Liver (tissue), 8 donors: ENCODE measurements at regions not wholly inside any gene's neighbourhood (a gene's known extent, or its start where the extent isn't known, plus 50 kb on each side); places are given as distances from the start of the nearest gene placed in this dataset.

ENCODE experiments used
- DNase-seq: peaks from one replicate; pipeline ENCODE4 v3.0.0-alpha.2; 2017; ENCODE audit warnings: low spot score
- H3K27ac ChIP-seq, 2 donors: one replicate each; pipeline ENCODE4 v1.7.0; 2013; ENCODE audit warnings: inconsistent platforms in 2 of 2, low read length in 2 of 2, control low read depth in 1 of 2, low read depth in 1 of 2, mild to moderate bottlenecking in 1 of 2
- H3K27me3 ChIP-seq, 4 donors: one replicate each; pipeline versions ENCODE4 v1.6.1 to v1.7.0; 2013; ENCODE audit warnings: low read length in 3 of 4, inconsistent platforms in 1 of 4, mild to moderate bottlenecking in 1 of 4, moderate library complexity in 1 of 4; ENCODE audit not compliant: control insufficient read depth in 4 of 4, insufficient read depth in 4 of 4
- H3K36me3 ChIP-seq, 4 donors: one replicate each; pipeline versions ENCODE4 v1.6.1 to v1.7.0; 2013; ENCODE audit warnings: low read length in 3 of 4, mild to moderate bottlenecking in 3 of 4, low read depth in 1 of 4, moderate library complexity in 1 of 4; ENCODE audit not compliant: control insufficient read depth in 4 of 4, insufficient read depth in 3 of 4
- H3K4me1 ChIP-seq, 4 donors: one replicate each; pipeline versions ENCODE4 v1.6.1 to v1.7.0; 2013; ENCODE audit warnings: low read length in 3 of 4, mild to moderate bottlenecking in 3 of 4, moderate library complexity in 1 of 4; ENCODE audit not compliant: control insufficient read depth in 4 of 4, insufficient read depth in 4 of 4
- H3K4me3 ChIP-seq, 3 donors: one replicate each; pipeline versions ENCODE4 v1.6.1 to v1.7.0; 2013; ENCODE audit warnings: low read length in 3 of 3, control low read depth in 1 of 3, low read depth in 1 of 3, mild to moderate bottlenecking in 1 of 3
- H3K9ac ChIP-seq, 2 donors: one replicate each; pipeline ENCODE4 v1.7.0; 2013; ENCODE audit warnings: low read length in 2 of 2, mild to moderate bottlenecking in 2 of 2, moderate library complexity in 2 of 2, control low read depth in 1 of 2, low read depth in 1 of 2
- H3K9me3 ChIP-seq, 4 donors: one replicate each; pipeline versions ENCODE4 v1.6.1 to v1.7.0; 2013; ENCODE audit warnings: low read length in 3 of 4; ENCODE audit not compliant: control insufficient read depth in 4 of 4
- EGR1 ChIP-seq, 2 donors: IDR thresholded peaks; 2 replicates each; pipeline ENCODE4 v1.6.1; 2016 to 2018; ENCODE audit warnings: antibody characterized with exemption in 2 of 2, low read depth in 2 of 2
- FOXA2 ChIP-seq: IDR thresholded peaks from 2 replicates; pipeline ENCODE4 v1.6.1; 2016; ENCODE audit warnings: antibody characterized with exemption
- GABPA ChIP-seq, 2 donors: IDR thresholded peaks in 1 of 2; conservative IDR thresholded peaks in 1 of 2; 2 replicates each; pipeline ENCODE4 v1.6.1; 2016; ENCODE audit warnings: antibody characterized with exemption in 2 of 2, mild to moderate bottlenecking in 1 of 2, moderate library complexity in 1 of 2
- HNF4A ChIP-seq, 2 donors: conservative IDR thresholded peaks; 2 replicates each; pipeline ENCODE4 v1.6.1; 2016; ENCODE audit warnings: antibody characterized with exemption in 2 of 2, mild to moderate bottlenecking in 2 of 2
- HNF4G ChIP-seq: IDR thresholded peaks from 2 replicates; pipeline ENCODE4 v1.6.1; 2016; ENCODE audit warnings: antibody characterized with exemption
- JUND ChIP-seq, 2 donors: IDR thresholded peaks; 2 replicates each; pipeline ENCODE4 v1.6.1; 2016; ENCODE audit warnings: antibody characterized with exemption in 2 of 2
- NR2F2 ChIP-seq: IDR thresholded peaks from 2 replicates; pipeline ENCODE4 v1.6.1; 2016; ENCODE audit warnings: antibody characterized with exemption
- RXRA ChIP-seq, 2 donors: IDR thresholded peaks; 2 replicates each; pipeline ENCODE4 v1.6.1; 2017 to 2018; ENCODE audit warnings: antibody characterized with exemption in 2 of 2, mild to moderate bottlenecking in 1 of 2
- SP1 ChIP-seq: IDR thresholded peaks from 2 replicates; pipeline ENCODE4 v1.6.1; 2018; ENCODE audit warnings: antibody characterized with exemption, mild to moderate bottlenecking
- WGBS: extraction: QIAGEN DNeasy Blood & Tissue Kit; methylation state at CpG from one replicate; pipeline ENCODE4 v1.1.7; 2013; 5-methylcytosine and 5-hydroxymethylcytosine counted together
- TF ChIP-seq, protein P1 (sequence below): IDR thresholded peaks from 2 replicates; pipeline ENCODE4 v1.6.1; 2016; ENCODE audit warnings: antibody characterized with exemption
- TF ChIP-seq, protein P2 (sequence below): IDR thresholded peaks from 2 replicates; pipeline ENCODE4 v1.6.1; 2016; ENCODE audit warnings: antibody characterized with exemption
- TF ChIP-seq, protein P3 (sequence below): IDR thresholded peaks from 2 replicates; pipeline ENCODE4 v1.6.1; 2016; ENCODE audit warnings: antibody characterized with exemption, mild to moderate bottlenecking
- TF ChIP-seq, protein P4 (sequence below): fragments of 150-350 bp; IDR thresholded peaks from 2 replicates; pipeline ENCODE4 v1.5.1; 2017; ENCODE audit warnings: improper control_type of control experiment, low read depth, low read length; ENCODE audit not compliant: missing input control
- donor health status: healthy.
- donor health status: healthy.
- donor health status: healthy.
- donor health status: healthy.
- donor health status: healthy.

DNA sequence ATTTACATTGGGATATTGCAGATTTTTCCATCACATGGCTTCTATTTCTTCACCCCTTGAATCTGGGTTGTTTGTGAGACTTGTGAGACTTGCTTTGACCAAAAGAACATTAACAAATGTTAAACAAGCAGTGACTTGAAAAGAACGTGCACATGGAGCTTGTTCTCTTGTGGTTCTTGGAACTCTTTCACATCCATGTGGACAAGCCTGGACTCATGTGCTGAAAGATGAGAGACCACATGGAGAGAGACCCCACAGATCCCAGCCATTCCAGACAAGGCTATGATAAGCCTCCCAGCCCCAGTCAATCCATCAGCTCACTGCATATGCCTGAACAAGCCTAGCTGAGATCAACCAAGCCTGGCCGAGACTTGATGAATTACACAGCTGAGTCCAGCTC, 1365.7 kb upstream of the GJE1 start:
- Histone ChIP-seq H3K27ac (no peak overlapping the region), H3K4me3 (no peak overlapping the region), H3K9ac (no peak overlapping the region), H3K4me1 (no peaks in the 10 kb centered on the region), H3K36me3 (no peaks in the 10 kb centered on the region), H3K9me3 (peaks cover 0 to 3% (median 0%) of the 10 kb centered on the region in 4 donors), H3K27me3 (no peaks in the 10 kb centered on the region)
- WGBS = 75% methylated on average over 2 of the region's 2 CpGs
- no peak for DNase-seq
- TF ChIP-seq, protein P1, sequence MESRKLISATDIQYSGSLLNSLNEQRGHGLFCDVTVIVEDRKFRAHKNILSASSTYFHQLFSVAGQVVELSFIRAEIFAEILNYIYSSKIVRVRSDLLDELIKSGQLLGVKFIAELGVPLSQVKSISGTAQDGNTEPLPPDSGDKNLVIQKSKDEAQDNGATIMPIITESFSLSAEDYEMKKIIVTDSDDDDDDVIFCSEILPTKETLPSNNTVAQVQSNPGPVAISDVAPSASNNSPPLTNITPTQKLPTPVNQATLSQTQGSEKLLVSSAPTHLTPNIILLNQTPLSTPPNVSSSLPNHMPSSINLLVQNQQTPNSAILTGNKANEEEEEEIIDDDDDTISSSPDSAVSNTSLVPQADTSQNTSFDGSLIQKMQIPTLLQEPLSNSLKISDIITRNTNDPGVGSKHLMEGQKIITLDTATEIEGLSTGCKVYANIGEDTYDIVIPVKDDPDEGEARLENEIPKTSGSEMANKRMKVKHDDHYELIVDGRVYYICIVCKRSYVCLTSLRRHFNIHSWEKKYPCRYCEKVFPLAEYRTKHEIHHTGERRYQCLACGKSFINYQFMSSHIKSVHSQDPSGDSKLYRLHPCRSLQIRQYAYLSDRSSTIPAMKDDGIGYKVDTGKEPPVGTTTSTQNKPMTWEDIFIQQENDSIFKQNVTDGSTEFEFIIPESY = no peak
- TF ChIP-seq JUND (IDR thresholded peaks at IDR 0.05) (no peak), HNF4A (conservative IDR thresholded peaks at IDR 0.05) (no peak), RXRA (IDR thresholded peaks at IDR 0.05) (no peak), FOXA2 (no peak), EGR1 (IDR thresholded peaks at IDR 0.05; ENCODE audit: low read depth in 2 of 2) (no peak), GABPA (IDR thresholded peaks at IDR 0.05 in 1 of 2, conservative IDR thresholded peaks at IDR 0.05 in 1 of 2) (no peak), NR2F2 (no peak), SP1 (no peak)
- TF ChIP-seq, protein P2, sequence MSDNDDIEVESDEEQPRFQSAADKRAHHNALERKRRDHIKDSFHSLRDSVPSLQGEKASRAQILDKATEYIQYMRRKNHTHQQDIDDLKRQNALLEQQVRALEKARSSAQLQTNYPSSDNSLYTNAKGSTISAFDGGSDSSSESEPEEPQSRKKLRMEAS = no peak
- TF ChIP-seq, protein P3, sequence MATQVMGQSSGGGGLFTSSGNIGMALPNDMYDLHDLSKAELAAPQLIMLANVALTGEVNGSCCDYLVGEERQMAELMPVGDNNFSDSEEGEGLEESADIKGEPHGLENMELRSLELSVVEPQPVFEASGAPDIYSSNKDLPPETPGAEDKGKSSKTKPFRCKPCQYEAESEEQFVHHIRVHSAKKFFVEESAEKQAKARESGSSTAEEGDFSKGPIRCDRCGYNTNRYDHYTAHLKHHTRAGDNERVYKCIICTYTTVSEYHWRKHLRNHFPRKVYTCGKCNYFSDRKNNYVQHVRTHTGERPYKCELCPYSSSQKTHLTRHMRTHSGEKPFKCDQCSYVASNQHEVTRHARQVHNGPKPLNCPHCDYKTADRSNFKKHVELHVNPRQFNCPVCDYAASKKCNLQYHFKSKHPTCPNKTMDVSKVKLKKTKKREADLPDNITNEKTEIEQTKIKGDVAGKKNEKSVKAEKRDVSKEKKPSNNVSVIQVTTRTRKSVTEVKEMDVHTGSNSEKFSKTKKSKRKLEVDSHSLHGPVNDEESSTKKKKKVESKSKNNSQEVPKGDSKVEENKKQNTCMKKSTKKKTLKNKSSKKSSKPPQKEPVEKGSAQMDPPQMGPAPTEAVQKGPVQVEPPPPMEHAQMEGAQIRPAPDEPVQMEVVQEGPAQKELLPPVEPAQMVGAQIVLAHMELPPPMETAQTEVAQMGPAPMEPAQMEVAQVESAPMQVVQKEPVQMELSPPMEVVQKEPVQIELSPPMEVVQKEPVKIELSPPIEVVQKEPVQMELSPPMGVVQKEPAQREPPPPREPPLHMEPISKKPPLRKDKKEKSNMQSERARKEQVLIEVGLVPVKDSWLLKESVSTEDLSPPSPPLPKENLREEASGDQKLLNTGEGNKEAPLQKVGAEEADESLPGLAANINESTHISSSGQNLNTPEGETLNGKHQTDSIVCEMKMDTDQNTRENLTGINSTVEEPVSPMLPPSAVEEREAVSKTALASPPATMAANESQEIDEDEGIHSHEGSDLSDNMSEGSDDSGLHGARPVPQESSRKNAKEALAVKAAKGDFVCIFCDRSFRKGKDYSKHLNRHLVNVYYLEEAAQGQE = no peak
- TF ChIP-seq, protein P4, sequence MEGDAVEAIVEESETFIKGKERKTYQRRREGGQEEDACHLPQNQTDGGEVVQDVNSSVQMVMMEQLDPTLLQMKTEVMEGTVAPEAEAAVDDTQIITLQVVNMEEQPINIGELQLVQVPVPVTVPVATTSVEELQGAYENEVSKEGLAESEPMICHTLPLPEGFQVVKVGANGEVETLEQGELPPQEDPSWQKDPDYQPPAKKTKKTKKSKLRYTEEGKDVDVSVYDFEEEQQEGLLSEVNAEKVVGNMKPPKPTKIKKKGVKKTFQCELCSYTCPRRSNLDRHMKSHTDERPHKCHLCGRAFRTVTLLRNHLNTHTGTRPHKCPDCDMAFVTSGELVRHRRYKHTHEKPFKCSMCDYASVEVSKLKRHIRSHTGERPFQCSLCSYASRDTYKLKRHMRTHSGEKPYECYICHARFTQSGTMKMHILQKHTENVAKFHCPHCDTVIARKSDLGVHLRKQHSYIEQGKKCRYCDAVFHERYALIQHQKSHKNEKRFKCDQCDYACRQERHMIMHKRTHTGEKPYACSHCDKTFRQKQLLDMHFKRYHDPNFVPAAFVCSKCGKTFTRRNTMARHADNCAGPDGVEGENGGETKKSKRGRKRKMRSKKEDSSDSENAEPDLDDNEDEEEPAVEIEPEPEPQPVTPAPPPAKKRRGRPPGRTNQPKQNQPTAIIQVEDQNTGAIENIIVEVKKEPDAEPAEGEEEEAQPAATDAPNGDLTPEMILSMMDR = no peak

DNA sequence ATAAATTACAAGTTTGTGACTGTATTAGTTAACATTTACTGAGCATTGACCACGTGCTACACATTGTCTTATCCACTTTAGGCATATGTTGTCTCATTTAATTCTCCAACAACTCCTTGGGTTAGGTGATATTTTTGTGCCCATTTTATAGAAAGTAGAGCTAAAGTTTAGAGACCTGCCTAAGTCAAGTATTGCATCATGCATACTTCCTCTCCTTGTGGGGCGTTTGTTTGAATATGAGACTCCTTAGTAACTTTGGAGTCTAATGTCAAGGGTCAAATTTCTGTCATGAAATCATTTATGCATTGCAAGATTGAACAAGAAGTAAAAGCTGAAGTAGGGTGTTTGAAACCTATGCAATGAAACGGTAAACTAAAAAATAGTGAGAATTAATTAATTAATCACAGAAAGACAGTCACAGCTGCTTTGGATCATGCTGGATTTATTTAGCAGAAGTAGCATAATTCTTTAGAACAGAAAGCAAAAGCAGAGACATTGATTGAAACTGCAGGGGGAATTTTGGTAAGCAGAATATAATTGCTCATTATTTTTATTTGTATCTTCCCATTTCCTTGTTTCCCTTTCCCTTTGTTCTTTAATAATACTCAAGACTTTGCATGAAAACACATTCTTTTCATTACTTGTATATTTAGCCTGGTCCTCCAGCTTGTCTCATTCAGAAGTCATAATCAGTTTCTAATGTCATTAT, 1374.4 kb upstream of the GJE1 start:
- no peaks in the 10 kb centered on the region for H3K27me3 ChIP-seq
- no peaks in the 10 kb centered on the region for H3K36me3 ChIP-seq
- no peak overlapping the region for H3K27ac ChIP-seq
- peaks cover 0 to 4% (median 3%) of the 10 kb centered on the region in 4 donors for H3K9me3 ChIP-seq
- H3K9ac ChIP-seq = no peak overlapping the region
- H3K4me1 ChIP-seq = no peaks in the 10 kb centered on the region
- TF ChIP-seq, protein P4 = no peak
- TF ChIP-seq, protein P3 = no peak
- no peak for TF ChIP-seq SP1
- no peak for TF ChIP-seq NR2F2
- TF ChIP-seq HNF4G = no peak
- H3K4me3 ChIP-seq = no peak overlapping the region
- no peak for DNase-seq
- WGBS = 57% methylated on average over 3 of the region's 3 CpGs
